Testis (tissue), 2 donors: ENCODE measurements at regions not wholly inside any gene's neighbourhood (a gene's known extent, or its start where the extent isn't known, plus 50 kb on each side); places are given as distances from the start of the nearest gene placed in this dataset.

ENCODE experiments used
- POLR2A ChIP-seq: fragments of 450-650 bp; IDR thresholded peaks from one replicate; pipeline ENCODE4 v1.6.1; 2017; ENCODE audit warnings: antibody characterized with exemption, mild to moderate bottlenecking, moderate library complexity
- TF ChIP-seq, protein P1 (sequence below), 3 experiments: fragments of 450-650 bp in 2 of 3; fragments of 200-600 bp in 1 of 3; sonication (generic) in 1 of 3; IDR thresholded peaks; one replicate each; pipeline ENCODE4 v1.5.1; 2016 to 2019; ENCODE audit warnings: antibody characterized with exemption in 3 of 3, mild to moderate bottlenecking in 2 of 3, moderate library complexity in 1 of 3

DNA sequence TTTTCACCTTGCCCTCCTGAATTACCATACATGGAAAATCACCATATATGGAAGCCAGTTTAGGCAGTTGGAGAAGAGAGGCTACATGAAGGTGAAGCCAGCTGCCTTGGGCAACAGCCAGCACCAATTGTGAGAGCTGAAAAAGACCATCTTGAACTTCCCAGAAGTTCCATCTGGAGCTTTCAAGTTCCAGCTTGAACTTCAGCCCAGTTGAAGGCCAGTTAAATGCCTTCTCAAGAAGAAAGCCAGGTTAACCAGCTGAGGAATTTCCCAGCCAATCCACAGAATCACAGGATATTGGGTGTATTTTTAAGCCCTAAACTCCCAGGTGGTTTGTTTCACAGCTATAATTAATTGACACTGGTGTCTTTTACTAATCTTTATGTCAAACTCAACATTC lies 713.6 kb upstream of the MIR17HG start:
- TF ChIP-seq, protein P1, sequence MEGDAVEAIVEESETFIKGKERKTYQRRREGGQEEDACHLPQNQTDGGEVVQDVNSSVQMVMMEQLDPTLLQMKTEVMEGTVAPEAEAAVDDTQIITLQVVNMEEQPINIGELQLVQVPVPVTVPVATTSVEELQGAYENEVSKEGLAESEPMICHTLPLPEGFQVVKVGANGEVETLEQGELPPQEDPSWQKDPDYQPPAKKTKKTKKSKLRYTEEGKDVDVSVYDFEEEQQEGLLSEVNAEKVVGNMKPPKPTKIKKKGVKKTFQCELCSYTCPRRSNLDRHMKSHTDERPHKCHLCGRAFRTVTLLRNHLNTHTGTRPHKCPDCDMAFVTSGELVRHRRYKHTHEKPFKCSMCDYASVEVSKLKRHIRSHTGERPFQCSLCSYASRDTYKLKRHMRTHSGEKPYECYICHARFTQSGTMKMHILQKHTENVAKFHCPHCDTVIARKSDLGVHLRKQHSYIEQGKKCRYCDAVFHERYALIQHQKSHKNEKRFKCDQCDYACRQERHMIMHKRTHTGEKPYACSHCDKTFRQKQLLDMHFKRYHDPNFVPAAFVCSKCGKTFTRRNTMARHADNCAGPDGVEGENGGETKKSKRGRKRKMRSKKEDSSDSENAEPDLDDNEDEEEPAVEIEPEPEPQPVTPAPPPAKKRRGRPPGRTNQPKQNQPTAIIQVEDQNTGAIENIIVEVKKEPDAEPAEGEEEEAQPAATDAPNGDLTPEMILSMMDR (IDR thresholded peaks at IDR 0.05): no peak
- no peak for TF ChIP-seq POLR2A
